ENCODE measurements at regions not wholly inside any gene's neighbourhood (a gene's known extent, or its start where the extent isn't known, plus 50 kb on each side); places are given as distances from the start of the nearest gene placed in this dataset.
"Not testable (repeated sequence)": the region's sequence is repeated elsewhere in the genome, so short reads cannot be mapped to it uniquely, and the experiment has no call there.

- no peak for DNase-seq (ENCODE audit: low read depth in 3 of 3)
Observed at GRCh38 chr10:120204877-120205276, 252.2 kb upstream of the PLPP4 start.

DNA sequence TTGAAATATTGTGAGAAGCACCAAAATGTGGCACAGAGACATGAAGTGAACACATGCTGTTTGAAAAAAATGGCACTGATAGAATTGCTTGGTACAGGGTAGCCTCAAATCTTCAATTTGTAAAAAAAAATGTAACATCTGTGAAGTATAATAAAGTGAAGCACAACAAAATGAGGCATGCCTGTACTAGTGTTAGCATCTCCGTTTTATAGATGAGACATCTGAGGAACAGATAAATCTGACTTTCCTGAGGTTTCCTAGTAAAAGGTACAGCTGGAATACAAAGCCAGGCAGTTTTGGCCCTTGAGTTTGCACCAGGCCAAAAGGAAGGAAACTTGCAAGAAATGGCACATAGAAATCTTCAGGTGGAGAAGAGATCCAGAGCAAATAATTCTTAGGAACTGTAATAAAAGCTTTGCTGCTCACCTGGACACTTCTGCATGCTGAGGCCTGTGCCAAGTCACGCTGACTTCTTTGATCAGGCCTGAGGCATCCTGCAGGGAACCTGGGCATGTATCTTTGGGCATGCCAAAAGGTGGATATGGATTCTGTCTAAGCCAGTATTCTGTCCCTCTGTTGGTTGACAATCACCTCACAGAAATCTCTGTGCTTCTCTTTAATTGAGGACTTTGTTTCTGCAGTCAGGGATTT is 251.5 kb upstream of the PLPP4 start:
- no peak for DNase-seq (ENCODE audit: low read depth in 3 of 3)

- DNase-seq (ENCODE audit: low read depth in 3 of 3), result no peak
Observed at GRCh38 chr10:120208488-120208887, 248.5 kb upstream of the PLPP4 start.

DNA sequence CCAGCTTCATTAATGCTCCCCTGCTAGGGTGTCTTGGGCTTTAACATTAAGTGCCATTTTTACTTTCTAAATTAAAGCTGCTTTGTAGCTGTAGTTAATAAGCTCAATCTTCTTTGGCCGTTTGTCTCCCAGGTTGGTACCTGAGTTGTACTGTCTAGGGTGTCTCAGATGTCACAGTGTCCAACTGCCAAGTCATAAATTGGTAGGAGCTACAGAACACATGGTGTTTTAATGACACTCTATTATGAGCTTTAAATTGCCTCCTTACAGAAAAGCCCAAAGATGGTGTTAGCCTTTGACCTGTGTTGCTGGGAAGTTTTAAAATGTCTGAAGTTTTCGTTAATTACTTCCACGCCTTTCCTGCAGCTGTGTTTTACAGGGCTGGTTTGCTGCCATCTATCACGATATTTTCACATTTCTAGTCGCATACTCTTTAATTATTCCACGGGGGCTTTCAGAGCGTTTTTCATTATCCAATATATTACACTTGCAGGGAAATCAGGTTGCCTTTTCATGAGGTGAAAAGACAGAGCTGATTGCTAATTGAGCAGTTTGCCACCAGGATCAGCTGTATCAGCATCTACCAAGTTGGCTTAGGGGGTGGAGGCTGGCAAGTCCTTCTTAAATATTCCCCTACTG is 247.8 kb upstream of the PLPP4 start:
- no peak for DNase-seq (ENCODE audit: low read depth in 3 of 3)

GRCh38 chr10:120212275-120212674 is 244.8 kb upstream of the PLPP4 start:
- DNase-seq (ENCODE audit: low read depth in 3 of 3), result no peak

GRCh38 chr10:120213283-120213682 is 243.7 kb upstream of the PLPP4 start:
- not testable (repeated sequence) for DNase-seq (ENCODE audit: low read depth in 3 of 3)

DNA sequence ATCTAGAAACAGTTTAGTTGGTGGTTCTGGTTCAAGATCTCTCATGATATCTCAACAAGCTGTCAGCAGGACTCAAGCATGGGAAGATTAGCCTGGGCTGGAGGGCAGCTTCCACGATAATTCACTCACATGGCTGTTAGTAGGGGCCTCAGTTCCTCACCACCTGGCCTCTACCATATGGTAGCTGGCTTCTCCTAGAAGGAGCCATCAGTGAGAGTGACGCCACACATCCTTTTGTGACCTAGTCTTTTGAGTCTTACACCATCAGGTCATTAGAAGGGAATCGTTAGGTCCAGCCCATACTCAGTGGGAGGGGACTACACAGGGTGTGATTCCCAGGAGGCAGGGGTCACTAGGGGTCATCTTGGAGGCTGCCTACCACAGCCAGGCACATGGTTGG is 239.3 kb upstream of the PLPP4 start:
- no peak for DNase-seq (ENCODE audit: low read depth in 3 of 3)

DNA sequence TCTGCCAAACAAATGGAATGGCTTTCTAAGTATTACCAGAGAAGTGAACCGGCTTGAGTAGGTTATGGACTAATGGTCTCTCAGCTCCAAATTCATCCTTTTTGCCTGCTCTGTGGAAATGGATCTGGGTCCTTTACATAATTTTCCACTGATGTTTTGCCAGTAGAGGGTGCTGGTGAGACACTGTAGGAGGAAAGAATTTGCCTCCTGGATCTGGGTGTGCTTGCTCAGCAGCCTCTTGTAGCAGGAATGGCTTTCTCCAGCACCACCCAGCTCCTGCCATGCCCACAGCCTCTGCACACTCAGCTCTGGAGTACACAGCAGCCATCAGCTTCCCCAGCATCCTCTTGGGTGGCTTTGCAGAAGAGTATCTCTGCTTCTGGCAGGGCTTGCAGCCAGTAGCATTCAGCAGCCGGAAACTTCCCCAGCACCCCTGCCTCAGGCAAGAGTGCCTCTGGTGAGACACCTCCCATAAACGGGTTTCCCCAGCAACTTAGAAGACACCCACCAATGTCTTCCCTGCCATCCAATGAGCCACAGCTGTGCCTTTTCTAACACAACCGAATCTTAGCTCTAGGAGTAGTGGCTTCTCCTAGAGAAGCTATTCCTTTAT is 235.0 kb upstream of the PLPP4 start:
- no peak for DNase-seq (ENCODE audit: low read depth in 3 of 3)

- DNase-seq (ENCODE audit: low read depth in 3 of 3), result no peak
Observed at GRCh38 chr10:120229641-120230040, 227.4 kb upstream of the PLPP4 start.

DNA sequence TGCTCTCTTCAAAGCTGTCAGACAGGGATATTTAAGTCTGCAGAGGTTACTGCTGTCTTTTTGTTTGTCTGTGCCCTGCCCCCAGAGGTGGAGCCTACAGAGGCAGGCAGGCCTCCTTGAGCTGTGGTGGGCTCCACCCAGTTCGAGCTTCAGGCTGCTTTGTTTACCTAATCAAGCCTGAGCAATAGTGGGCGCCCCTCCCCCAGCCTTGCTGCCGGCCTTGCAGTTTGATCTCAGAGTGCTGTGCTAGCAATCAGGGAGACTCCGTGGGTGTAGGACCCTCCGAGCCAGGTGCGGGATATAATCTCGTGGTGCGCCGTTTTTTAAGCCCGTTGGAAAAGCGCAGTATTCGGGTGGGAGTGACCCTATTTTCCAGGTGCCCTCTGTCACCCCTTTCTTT is 217.3 kb upstream of the PLPP4 start:
- not testable (repeated sequence) for DNase-seq (ENCODE audit: low read depth in 3 of 3)

GRCh38 chr10:120251821-120252442 is 205.1 kb upstream of the PLPP4 start:
- no peak for DNase-seq (ENCODE audit: low read depth in 3 of 3)

- DNase-seq (ENCODE audit: low read depth in 3 of 3), result no peak
Observed at GRCh38 chr10:120253131-120253530, 203.9 kb upstream of the PLPP4 start.

DNA sequence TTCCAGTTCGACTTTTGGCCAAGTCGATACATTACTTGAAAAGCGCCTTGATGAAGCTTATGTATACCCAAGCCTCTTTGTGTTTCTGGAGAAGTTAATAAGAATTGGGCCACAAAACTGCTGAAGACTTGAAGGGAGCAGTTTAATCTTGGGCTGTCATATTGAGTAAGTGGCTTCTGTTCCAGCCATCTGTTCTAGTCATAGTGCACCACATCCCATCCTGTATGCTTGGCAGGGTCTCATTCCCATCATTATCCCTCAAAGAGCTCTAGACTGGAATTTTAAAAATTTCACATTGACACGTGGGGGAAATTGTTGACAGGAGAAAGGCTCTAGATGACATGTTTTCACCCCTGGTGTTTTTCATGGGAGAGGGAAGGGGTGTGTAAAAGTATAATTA is 196.6 kb upstream of the PLPP4 start:
- DNase-seq (ENCODE audit: low read depth in 3 of 3), result no peak

DNA sequence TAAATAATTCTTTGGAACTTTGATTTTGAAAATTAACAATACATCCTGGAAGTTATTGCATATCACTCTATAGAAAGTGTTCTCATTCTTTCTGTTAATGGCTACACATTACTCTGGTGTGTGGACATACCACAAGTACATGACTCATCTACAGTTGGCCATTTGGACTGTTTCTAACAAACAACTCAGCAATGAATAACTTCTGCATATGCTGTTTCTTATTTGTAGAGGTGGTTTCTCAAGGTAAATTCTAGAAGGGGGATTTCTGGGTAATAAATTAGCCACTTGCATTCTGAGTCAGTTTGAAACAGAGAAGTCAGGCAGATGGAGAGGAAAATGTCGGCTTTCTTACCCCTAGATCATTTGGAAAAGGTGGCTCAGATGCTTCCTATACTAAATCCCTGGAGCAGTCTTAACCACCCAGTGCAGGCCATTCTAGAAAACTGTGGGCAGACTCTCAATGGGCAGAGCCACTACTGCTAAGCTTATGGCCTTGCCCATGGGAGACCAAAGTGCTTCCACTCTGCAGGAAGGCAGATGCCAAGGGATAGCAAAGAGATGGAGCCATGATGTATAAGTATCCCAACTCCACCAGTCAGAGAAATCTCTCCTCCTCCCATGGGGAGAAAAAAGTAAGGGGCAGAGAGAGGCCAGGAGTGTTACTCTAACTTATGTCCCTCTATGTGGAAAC is 194.0 kb upstream of the PLPP4 start:
- no peak for DNase-seq (ENCODE audit: low read depth in 3 of 3)

DNA sequence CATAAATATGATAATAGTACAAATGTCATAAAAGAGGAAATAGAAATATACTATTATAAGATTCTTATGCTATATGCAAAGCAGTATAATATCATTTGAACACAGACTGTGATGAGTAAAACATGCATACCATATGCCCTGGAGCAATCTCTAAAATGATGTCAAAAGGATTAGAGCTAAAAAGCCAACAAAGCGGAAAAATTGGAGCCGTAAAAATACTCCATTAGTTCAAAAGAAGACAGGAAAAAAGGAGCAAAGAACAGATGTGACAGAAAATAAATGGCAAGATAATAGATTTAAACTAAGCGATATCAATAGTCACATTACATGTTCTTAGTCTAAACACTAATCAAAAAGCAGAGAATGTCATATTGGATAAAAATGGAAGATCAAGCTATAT is 191.0 kb upstream of the PLPP4 start:
- DNase-seq (ENCODE audit: low read depth in 3 of 3), result no peak

GRCh38 chr10:120270906-120271305 is 186.1 kb upstream of the PLPP4 start:
- DNase-seq (ENCODE audit: low read depth in 3 of 3), result no peak

GRCh38 chr10:120271696-120272095 is 185.3 kb upstream of the PLPP4 start:
- DNase-seq (ENCODE audit: low read depth in 3 of 3), result no peak

GRCh38 chr10:120272350-120272749 is 184.7 kb upstream of the PLPP4 start:
- no peak for DNase-seq (ENCODE audit: low read depth in 3 of 3)

DNA sequence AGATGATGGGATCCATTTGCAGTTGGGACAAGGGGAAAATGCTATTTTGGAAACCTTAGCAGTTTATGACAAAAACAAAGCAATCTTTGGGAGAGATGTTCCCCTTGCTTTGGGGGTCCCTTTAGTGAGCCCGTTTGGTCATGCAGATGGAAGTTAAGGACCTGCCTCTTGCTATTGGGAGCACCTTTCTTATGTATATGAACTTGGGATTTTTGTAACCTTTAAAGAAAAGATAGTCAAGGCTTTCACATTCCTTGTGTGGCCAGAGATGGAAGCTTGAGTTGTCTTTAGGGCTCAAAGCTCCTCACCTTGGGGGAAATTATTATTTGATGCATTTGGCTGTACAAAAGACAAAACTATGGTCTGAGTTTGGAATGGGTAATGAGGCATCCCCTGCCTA is 179.0 kb upstream of the PLPP4 start:
- no peak for DNase-seq (ENCODE audit: low read depth in 3 of 3)

DNA sequence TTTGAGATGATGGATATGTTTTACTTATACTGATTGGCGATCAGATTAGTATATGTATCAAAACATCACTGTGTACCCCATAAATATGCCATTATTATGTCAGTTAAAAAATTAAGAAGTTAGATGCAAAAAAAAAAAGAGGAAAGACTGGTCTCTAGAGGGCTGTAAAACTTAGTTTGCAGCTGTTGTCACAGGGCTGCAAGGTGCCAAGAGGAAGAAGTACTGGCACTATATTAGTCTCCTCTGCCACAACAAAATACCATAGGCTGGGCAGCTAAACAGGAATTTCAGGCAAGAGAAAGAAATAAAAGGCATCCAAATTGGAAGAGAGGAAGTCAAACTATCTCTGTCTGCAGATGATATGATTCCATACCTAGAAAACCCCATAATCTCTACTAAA is 177.8 kb upstream of the PLPP4 start:
- DNase-seq (ENCODE audit: low read depth in 3 of 3), result no peak

DNA sequence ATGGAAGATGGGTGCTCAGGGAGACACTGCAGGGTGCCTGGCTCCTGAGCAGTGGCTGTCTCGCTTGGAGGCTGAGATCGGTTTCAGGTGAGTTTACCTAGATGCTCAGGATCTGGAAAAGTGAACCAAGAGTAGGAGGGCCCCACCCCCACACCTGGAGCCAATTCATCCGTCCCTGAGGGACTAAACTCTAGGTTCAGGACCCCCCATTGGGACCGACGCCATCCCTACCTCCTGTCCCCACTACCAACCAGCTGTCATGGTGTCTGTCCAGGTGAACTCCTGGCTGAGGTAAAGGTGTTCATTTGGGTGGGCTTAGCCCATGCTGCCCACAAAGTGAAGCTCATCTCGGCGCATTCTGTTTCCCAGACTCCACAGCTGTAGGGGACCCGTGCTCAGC is 174.6 kb upstream of the PLPP4 start:
- DNase-seq (ENCODE audit: low read depth in 3 of 3), result no peak

DNA sequence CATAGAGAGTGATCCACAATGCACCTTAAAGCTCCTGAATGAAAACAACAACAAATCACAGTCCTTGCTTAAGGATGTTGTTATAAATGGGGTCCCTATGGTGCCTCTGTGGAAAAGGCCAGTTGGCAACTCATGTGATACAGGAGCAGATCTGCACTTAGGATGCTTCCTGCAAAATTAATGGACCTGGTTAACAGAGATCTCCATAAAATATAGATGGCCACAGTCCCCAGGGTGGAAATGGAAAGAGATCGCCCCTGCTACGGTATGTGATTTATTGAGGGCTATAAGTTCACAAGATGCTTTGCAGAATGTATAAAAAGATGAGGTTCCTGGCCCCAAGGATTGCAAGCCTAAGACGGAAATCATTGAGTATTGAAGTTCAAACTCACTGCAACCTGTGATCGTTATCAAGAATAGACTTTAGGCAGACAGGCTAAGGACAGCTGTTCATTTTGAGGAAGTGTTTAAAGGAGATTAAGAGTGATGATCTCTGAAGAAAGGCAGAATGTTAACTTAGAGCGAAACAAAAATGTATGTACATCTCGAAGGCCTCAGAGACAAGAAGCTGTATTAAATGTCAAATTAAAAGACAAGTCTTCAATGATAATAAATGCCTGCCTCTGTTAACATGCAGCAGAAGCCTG is 174.1 kb upstream of the PLPP4 start:
- DNase-seq (ENCODE audit: low read depth in 3 of 3), result no peak

Data from stimulated activated CD4-positive, alpha-beta T cell treated with anti-CD3 and anti-CD28 coated beads, TNF-alpha, amount 100 ng/mL, for 4 hours (primary cell).